ENCODE measurements at regions not wholly inside any gene's neighbourhood (a gene's known extent, or its start where the extent isn't known, plus 50 kb on each side); places are given as distances from the start of the nearest gene placed in this dataset.

DNA sequence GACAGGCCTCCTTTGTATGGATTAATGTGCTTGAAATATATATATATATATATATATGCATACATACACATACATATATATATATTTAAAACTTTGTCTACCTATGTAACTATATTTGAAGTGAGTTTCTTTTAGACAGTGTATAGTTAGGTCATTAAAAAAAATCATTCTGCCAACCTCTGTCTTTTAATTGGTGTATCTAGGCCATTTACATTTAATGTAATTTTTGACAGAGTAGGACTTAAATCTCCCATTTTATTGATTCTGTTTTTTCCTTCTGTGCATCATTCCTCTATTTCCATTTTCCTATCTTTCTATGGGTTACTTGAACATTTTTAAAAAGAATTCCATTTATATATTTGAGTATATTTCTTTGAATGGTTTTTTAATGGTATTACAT, 125.2 kb downstream of the IRF8 start:
- no peaks in the 10 kb centered on the region for H3K36me3 ChIP-seq (replicated peaks in 1 of 2; ENCODE audit: control insufficient read depth in 1 of 2, insufficient read depth in 2 of 2, low read length in 2 of 2)
- no peaks in the 10 kb centered on the region for H3K79me2 ChIP-seq (ENCODE audit: insufficient read depth, low read length)
- no peak for DNase-seq
- Mint-ChIP-seq H3K27ac (no peak overlapping the region), H3K9me3 (peaks cover 14 to 43% (median 32%) of the 10 kb centered on the region in 7 donors), H3K4me1 (peaks cover 1% of the 10 kb centered on the region), H3K27me3 (ENCODE audit: low read depth in 3 of 3) (peaks cover 12 to 36% (median 17%) of the 10 kb centered on the region in 3 donors), H3K36me3 (no peaks in the 10 kb centered on the region), H3K4me3 (no peak overlapping the region)
- intact Hi-C loops (cut with micrococcal nuclease) = no loop called here
- peaks cover 0 to under 1% of the 10 kb centered on the region in 2 donors for H3K4me1 ChIP-seq (ENCODE audit: control insufficient read depth in 1 of 2, insufficient read depth in 2 of 2, low read length in 2 of 2)
- H3K4me3 ChIP-seq (replicated peaks in 1 of 3; ENCODE audit: low read depth in 2 of 3, low read length in 3 of 3) = no peak overlapping the region
- no peak overlapping the region for H2AFZ ChIP-seq (ENCODE audit: insufficient read depth, low read depth, low read length, poor library complexity, severe bottlenecking)
- H3K9me3 ChIP-seq (replicated peaks in 1 of 2; ENCODE audit: control insufficient read depth in 1 of 2, insufficient read depth in 1 of 2, low read length in 2 of 2) = peaks cover 29% of the 10 kb centered on the region in 2 donors
- H3K9ac ChIP-seq (ENCODE audit: insufficient read depth, low read length, poor library complexity, severe bottlenecking) = no peak overlapping the region
- H3K4me2 ChIP-seq (replicated peaks; ENCODE audit: extremely low read depth, low read length, poor library complexity, severe bottlenecking) = no peak overlapping the region
- peaks cover 0 to 3% of the 10 kb centered on the region in 2 donors for H3K27me3 ChIP-seq (ENCODE audit: control insufficient read depth in 2 of 2, insufficient read depth in 2 of 2, low read length in 2 of 2)
- TF ChIP-seq CTCF (IDR thresholded peaks at IDR 0.05) = no peak
- H4K20me1 ChIP-seq (ENCODE audit: insufficient read depth, low read length) = no peaks in the 10 kb centered on the region
- no peak overlapping the region for H3K27ac ChIP-seq (ENCODE audit: low read depth in 1 of 2, low read length in 2 of 2)

- Mint-ChIP-seq H3K4me3 (no peak overlapping the region), H3K36me3 (no peaks in the 10 kb centered on the region), H3K27ac (no peak overlapping the region), H3K27me3 (ENCODE audit: low read depth in 3 of 3) (peaks cover 17 to 29% (median 19%) of the 10 kb centered on the region in 3 donors), H3K4me1 (peaks cover 3% of the 10 kb centered on the region), H3K9me3 (peaks cover 9 to 30% (median 23%) of the 10 kb centered on the region in 7 donors)
- Histone ChIP-seq H3K4me2 (replicated peaks; ENCODE audit: extremely low read depth, low read length, poor library complexity, severe bottlenecking) (no peak overlapping the region), H3K36me3 (replicated peaks in 1 of 2; ENCODE audit: control insufficient read depth in 1 of 2, insufficient read depth in 2 of 2, low read length in 2 of 2) (no peaks in the 10 kb centered on the region), H3K9ac (ENCODE audit: insufficient read depth, low read length, poor library complexity, severe bottlenecking) (no peak overlapping the region), H3K4me1 (ENCODE audit: control insufficient read depth in 1 of 2, insufficient read depth in 2 of 2, low read length in 2 of 2) (no peaks in the 10 kb centered on the region), H3K27ac (ENCODE audit: low read depth in 1 of 2, low read length in 2 of 2) (no peak overlapping the region), H4K20me1 (ENCODE audit: insufficient read depth, low read length) (no peaks in the 10 kb centered on the region), H2AFZ (ENCODE audit: insufficient read depth, low read depth, low read length, poor library complexity, severe bottlenecking) (no peak overlapping the region), H3K79me2 (ENCODE audit: insufficient read depth, low read length) (no peaks in the 10 kb centered on the region), H3K9me3 (replicated peaks in 1 of 2; ENCODE audit: control insufficient read depth in 1 of 2, insufficient read depth in 1 of 2, low read length in 2 of 2) (peaks cover 18 to 22% of the 10 kb centered on the region in 2 donors), H3K4me3 (replicated peaks in 1 of 3; ENCODE audit: low read depth in 2 of 3, low read length in 3 of 3) (no peak overlapping the region), H3K27me3 (ENCODE audit: control insufficient read depth in 2 of 2, insufficient read depth in 2 of 2, low read length in 2 of 2) (peaks cover 0 to 4% of the 10 kb centered on the region in 2 donors)
- no peak for DNase-seq
- 31% methylated on average over 3 of the region's 3 CpGs for WGBS (ENCODE audit: insufficient coverage)
- TF ChIP-seq CTCF (IDR thresholded peaks at IDR 0.05) = no peak
- intact Hi-C loops (cut with micrococcal nuclease) = no loop called here
These were observed 126.7 kb downstream of the IRF8 start for GRCh38 chr16:86025706-86026105.
